Mesodermal cell (in vitro differentiated cells): ENCODE measurements at regions not wholly inside any gene's neighbourhood (a gene's known extent, or its start where the extent isn't known, plus 50 kb on each side); places are given as distances from the start of the nearest gene placed in this dataset.
A peak's percentile ranks its signal among the peaks of the same experiment; 100 is the strongest.
"Not testable (repeated sequence)": the region's sequence is repeated elsewhere in the genome, so short reads cannot be mapped to it uniquely, and the experiment has no call there.

Experiments used
- H3K27ac ChIP-seq: 2 replicates; pipeline ENCODE4 v1.7.0; 2013; ENCODE audit warnings: mild to moderate bottlenecking, low read depth, low read length, moderate library complexity; ENCODE audit not compliant: severe bottlenecking
- H3K36me3 ChIP-seq: 2 replicates; pipeline ENCODE4 v1.7.1; 2013; ENCODE audit warnings: mild to moderate bottlenecking, low read length, moderate library complexity; ENCODE audit not compliant: control insufficient read depth, insufficient read depth
- H3K4me1 ChIP-seq: one replicate; pipeline ENCODE4 v1.7.1; 2013; ENCODE audit warnings: mild to moderate bottlenecking, low read length; ENCODE audit not compliant: insufficient read depth, control insufficient read depth, poor library complexity, severe bottlenecking
- H3K4me3 ChIP-seq: 2 replicates; pipeline ENCODE4 v1.7.0; 2013; ENCODE audit warnings: low read length, control low read depth, mild to moderate bottlenecking; ENCODE audit not compliant: insufficient read depth, poor library complexity, severe bottlenecking; ENCODE audit errors: extremely low read depth
- H3K9me3 ChIP-seq: 2 replicates; pipeline ENCODE4 v1.7.1; 2013; ENCODE audit warnings: mild to moderate bottlenecking, low read length, moderate library complexity; ENCODE audit not compliant: control insufficient read depth
- WGBS, 2 experiments: methylation state at CpG; one replicate each; pipeline ENCODE4 v1.1.5; 2013; ENCODE audit warnings: missing lambda C conversion rate in 2 of 2; ENCODE audit not compliant: insufficient coverage in 2 of 2; 5-methylcytosine and 5-hydroxymethylcytosine counted together

- H3K9me3 ChIP-seq, H3K36me3 ChIP-seq, H3K4me1 ChIP-seq, H3K4me3 ChIP-seq: not testable (repeated sequence)
- 37 to 56% methylated on average over 5 to 6 of the region's 17 CpGs for WGBS, 2 experiments
- peak overlapping the region; percentile 75 for H3K27ac ChIP-seq
Observed at GRCh38 chr4:9604031-9604892, 160.0 kb downstream of the DEFB131A start.

- WGBS, 2 experiments = 100% methylated on average over 1 of the region's 5 CpGs; no CpG with 5 or more reads in 1 of the 2 experiments
- not testable (repeated sequence) for H3K9me3 ChIP-seq
Observed at GRCh38 chr4:9604893-9605190, 160.6 kb downstream of the DEFB131A start.

GRCh38 chr4:9608300-9608699 is 164.1 kb downstream of the DEFB131A start:
- WGBS, 2 experiments = 93 to 97% methylated on average over 3 of the region's 4 CpGs
- H3K9me3 ChIP-seq = no peaks in the 10 kb centered on the region
- peaks cover 13% of the 10 kb centered on the region for H3K4me1 ChIP-seq
- H3K36me3 ChIP-seq = no peaks in the 10 kb centered on the region
- H3K4me3 ChIP-seq = no peak overlapping the region
- H3K27ac ChIP-seq = no peak overlapping the region

More at GRCh38 chr4:9604893-9605190, 160.6 kb downstream of the DEFB131A start:
- H3K4me1 ChIP-seq, H3K4me3 ChIP-seq, H3K27ac ChIP-seq, H3K36me3 ChIP-seq: not testable (repeated sequence)

- H3K4me1 ChIP-seq, H3K9me3 ChIP-seq, H3K4me3 ChIP-seq, H3K27ac ChIP-seq, H3K36me3 ChIP-seq: not testable (repeated sequence)
- 83% methylated on average over 1 of the region's 2 CpGs; no CpG with 5 or more reads in 1 of the 2 experiments for WGBS, 2 experiments
Observed at GRCh38 chr4:9610321-9610720, 166.1 kb downstream of the DEFB131A start.

- 33 to 66% methylated on average over 2 of the region's 3 CpGs for WGBS, 2 experiments
Observed at GRCh38 chr4:9611101-9611500, 166.9 kb downstream of the DEFB131A start.

GRCh38 chr4:9636411-9636810 is 145.0 kb upstream of the DRD5 start:
- not testable (repeated sequence) for H3K4me3 ChIP-seq, H3K4me1 ChIP-seq, H3K27ac ChIP-seq, H3K36me3 ChIP-seq, H3K9me3 ChIP-seq
- WGBS, 2 experiments = 83 to 90% methylated on average over 2 of the region's 3 CpGs

More at GRCh38 chr4:9611101-9611500, 166.9 kb downstream of the DEFB131A start:
- Histone ChIP-seq H3K27ac (no peak overlapping the region), H3K9me3 (no peaks in the 10 kb centered on the region), H3K4me3 (no peak overlapping the region), H3K4me1 (peaks cover 8% of the 10 kb centered on the region), H3K36me3 (no peaks in the 10 kb centered on the region)

- H3K27ac ChIP-seq, H3K4me3 ChIP-seq: not testable (repeated sequence)
- WGBS, 2 experiments = 33 to 38% methylated on average over 3 to 7 of the region's 14 CpGs
Observed at GRCh38 chr4:9659678-9660077, 121.8 kb upstream of the DRD5 start.

GRCh38 chr4:9660955-9661354 is 120.5 kb upstream of the DRD5 start:
- not testable (repeated sequence) for H3K36me3 ChIP-seq, H3K4me3 ChIP-seq, H3K27ac ChIP-seq, H3K9me3 ChIP-seq, H3K4me1 ChIP-seq
- no CpG with 5 or more reads among the region's 4 CpGs for WGBS, 2 experiments

More at GRCh38 chr4:9659678-9660077, 121.8 kb upstream of the DRD5 start:
- not testable (repeated sequence) for H3K36me3 ChIP-seq, H3K4me1 ChIP-seq, H3K9me3 ChIP-seq

GRCh38 chr4:9670725-9671124 is 110.7 kb upstream of the DRD5 start:
- H3K4me1 ChIP-seq, H3K27ac ChIP-seq, H3K9me3 ChIP-seq, H3K36me3 ChIP-seq, H3K4me3 ChIP-seq: not testable (repeated sequence)
- 93% methylated on average over 9 of the region's 11 CpGs for WGBS, 2 experiments

GRCh38 chr4:9677357-9677756 is 104.1 kb upstream of the DRD5 start:
- not testable (repeated sequence) for H3K36me3 ChIP-seq, H3K4me3 ChIP-seq, H3K27ac ChIP-seq, H3K4me1 ChIP-seq, H3K9me3 ChIP-seq
- 98 to 100% methylated on average over 4 of the region's 10 CpGs for WGBS, 2 experiments

- H3K4me3 ChIP-seq = no peak overlapping the region
- H3K36me3 ChIP-seq = no peaks in the 10 kb centered on the region
- 95 to 98% methylated on average over 21 to 27 of the region's 30 CpGs for WGBS, 2 experiments
- no peaks in the 10 kb centered on the region for H3K4me1 ChIP-seq
- no peak overlapping the region for H3K27ac ChIP-seq
- H3K9me3 ChIP-seq = no peaks in the 10 kb centered on the region
Observed at GRCh38 chr4:9679704-9680478, 101.5 kb upstream of the DRD5 start.
